Uterus (tissue), 2 donors: ENCODE measurements at regions not wholly inside any gene's neighbourhood (a gene's known extent, or its start where the extent isn't known, plus 50 kb on each side); places are given as distances from the start of the nearest gene placed in this dataset.

Experiments
- POLR2A ChIP-seq, 2 donors: fragments of 450-650 bp; IDR thresholded peaks; one replicate each; pipeline ENCODE4 v1.6.1; 2016; ENCODE audit warnings: antibody characterized with exemption in 2 of 2, mild to moderate bottlenecking in 1 of 2, moderate library complexity in 1 of 2
- TF ChIP-seq, protein P1 (sequence below), 4 experiments: fragments of 200-600 bp in 2 of 4; fragments of 450-650 bp in 2 of 4; sonication (generic) in 2 of 4; IDR thresholded peaks; one replicate each; pipeline ENCODE4 v1.5.1; 2016 to 2019; ENCODE audit warnings: antibody characterized with exemption in 4 of 4, mild to moderate bottlenecking in 2 of 4, moderate library complexity in 1 of 4

DNA sequence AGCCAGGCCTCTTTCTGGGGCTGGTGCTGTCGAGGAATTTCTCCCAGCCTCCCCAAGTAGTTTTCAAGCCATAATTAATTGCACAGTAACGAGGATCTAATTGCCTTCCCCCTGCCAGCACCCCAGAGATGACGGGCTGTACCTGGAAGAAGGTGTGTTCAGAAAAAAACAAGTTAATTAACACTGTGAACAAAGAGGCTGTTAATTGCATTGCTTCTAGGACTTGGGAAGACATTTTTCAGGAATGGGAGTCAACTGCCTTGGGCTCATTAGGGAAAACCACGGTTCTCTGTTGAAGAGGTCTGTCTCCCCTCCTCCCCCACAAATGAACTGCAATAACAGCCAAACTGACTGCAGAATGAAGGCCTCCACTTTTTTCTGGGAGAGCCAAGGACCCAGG lies 176.7 kb downstream of the CCT6B start:
- TF ChIP-seq, protein P1, sequence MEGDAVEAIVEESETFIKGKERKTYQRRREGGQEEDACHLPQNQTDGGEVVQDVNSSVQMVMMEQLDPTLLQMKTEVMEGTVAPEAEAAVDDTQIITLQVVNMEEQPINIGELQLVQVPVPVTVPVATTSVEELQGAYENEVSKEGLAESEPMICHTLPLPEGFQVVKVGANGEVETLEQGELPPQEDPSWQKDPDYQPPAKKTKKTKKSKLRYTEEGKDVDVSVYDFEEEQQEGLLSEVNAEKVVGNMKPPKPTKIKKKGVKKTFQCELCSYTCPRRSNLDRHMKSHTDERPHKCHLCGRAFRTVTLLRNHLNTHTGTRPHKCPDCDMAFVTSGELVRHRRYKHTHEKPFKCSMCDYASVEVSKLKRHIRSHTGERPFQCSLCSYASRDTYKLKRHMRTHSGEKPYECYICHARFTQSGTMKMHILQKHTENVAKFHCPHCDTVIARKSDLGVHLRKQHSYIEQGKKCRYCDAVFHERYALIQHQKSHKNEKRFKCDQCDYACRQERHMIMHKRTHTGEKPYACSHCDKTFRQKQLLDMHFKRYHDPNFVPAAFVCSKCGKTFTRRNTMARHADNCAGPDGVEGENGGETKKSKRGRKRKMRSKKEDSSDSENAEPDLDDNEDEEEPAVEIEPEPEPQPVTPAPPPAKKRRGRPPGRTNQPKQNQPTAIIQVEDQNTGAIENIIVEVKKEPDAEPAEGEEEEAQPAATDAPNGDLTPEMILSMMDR (IDR thresholded peaks at IDR 0.05) = no peak
- no peak for TF ChIP-seq POLR2A (IDR thresholded peaks at IDR 0.05)
